GM21367 (cell line): ENCODE measurements at regions not wholly inside any gene's neighbourhood (a gene's known extent, or its start where the extent isn't known, plus 50 kb on each side); places are given as distances from the start of the nearest gene placed in this dataset.

Source experiments
- ATAC-seq: cut with Tn5 transposase; IDR thresholded peaks from one replicate; pipeline ENCODE4 v1.9.1; 2021; ENCODE audit not compliant: unreplicated experiment

DNA sequence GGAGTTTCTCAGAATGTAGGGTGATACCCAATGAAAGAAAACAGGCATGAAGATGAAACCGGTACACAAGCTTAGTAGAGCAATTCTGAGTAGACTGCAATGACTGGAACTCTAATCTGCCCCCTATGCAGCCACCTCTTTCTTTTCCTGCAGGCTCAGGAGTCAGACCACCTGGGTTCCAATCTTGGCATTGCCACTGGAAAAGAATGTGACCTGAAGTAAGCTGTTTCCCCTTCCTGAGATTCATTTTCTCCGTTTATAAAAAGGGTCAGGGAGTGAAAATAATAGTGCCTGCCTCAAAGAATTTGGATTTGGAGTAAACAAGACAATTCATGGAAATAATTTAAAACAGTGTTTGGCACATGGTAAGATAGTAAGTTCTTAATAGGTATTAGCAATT, 1464.0 kb downstream of the PCDH7 start:
- no peak for ATAC-seq

DNA sequence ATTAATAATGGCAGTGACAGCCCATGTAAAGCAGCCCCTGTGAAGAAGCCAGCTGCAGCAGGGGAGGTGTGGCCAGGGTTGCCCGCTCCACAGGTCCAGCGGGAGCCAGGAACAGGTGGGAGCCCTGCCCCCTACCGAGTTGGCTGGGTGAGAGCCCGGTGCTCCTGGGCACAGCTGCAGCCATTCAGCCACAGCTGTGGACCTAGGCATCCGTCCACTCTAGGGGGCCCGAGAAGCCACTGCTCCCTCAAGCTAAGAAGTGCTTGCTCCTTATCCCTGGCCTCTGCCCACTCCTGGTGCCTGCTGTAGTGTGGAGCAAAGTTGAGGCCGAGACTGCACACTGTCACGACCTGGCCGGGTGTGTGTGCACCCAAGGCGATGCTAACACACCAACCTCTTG, 1469.0 kb downstream of the PCDH7 start:
- no peak for ATAC-seq

DNA sequence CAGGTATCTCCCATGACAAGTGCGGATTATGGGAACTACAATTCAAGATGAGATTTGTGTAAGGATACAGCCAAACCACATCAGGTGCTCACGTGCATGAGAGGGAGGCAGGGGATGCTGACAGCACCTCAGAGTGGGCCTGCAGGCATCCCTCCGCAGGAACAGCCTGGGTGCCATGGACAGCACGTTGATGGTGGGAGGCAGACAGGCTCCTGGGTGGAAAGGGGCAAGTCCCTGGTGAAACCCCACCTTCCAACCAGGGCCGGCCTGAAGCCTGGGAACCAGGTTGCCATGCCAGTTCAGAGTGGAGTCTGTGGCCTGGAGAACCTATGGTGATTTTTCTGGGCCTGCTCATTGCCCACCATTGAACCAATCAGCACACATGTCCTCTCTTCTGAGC, 1469.6 kb downstream of the PCDH7 start:
- no peak for ATAC-seq

DNA sequence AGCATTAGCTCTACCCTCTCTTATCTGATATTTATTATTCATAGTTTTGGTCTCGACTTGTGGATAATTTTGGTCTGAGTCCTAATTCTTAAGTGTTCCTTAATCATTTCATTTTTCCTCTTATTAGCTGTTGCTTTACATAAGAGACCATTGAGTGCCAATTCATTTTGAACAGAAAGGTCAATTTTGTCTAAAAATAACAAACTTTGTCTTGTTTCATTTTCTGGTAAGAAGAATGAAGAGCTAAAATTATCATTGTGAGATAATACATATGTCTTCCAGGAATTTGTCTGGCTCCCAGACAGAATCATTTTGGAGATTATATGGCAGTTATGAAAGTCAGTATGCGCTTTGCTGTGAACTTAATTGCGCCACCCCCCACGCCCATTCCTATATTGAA, 1471.8 kb downstream of the PCDH7 start:
- ATAC-seq = no peak

DNA sequence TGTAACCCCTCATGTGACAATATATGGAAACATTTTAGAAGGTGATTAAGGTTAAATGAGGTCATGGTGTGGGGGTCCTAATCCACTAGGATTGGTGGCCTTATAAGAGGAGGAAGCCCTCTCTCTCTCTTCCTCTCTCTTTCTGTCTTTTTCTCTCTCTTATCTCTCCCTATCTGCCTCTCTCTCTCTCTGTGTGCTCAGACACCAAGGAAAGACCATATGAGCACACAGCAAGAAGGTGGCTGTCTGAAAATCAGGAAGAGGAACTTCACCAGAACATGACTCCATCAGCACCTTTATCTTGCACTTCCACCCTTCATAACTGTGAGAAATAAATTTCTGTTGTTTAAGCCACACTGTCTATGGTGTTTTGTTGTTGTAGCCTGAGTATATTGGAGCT, 1472.2 kb downstream of the PCDH7 start:
- no peak for ATAC-seq

DNA sequence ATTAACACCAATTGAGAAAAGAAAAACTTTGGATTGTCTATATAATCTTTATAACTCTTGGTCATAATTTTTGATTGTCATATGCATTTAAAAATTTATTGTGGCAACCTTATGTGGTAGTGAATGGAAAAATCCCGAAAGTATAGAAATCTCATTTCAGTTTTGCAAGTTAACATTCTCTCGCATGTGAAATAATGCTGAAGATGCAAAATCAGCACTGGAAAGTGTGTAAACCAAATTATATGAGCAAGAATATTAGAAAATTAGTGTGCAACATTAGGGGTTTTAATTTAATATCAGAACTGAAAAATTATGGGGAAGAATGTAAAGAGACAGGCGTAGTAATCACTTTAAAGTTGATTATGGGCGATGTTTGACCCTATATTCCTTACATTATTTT, 1472.8 kb downstream of the PCDH7 start:
- ATAC-seq = no peak

DNA sequence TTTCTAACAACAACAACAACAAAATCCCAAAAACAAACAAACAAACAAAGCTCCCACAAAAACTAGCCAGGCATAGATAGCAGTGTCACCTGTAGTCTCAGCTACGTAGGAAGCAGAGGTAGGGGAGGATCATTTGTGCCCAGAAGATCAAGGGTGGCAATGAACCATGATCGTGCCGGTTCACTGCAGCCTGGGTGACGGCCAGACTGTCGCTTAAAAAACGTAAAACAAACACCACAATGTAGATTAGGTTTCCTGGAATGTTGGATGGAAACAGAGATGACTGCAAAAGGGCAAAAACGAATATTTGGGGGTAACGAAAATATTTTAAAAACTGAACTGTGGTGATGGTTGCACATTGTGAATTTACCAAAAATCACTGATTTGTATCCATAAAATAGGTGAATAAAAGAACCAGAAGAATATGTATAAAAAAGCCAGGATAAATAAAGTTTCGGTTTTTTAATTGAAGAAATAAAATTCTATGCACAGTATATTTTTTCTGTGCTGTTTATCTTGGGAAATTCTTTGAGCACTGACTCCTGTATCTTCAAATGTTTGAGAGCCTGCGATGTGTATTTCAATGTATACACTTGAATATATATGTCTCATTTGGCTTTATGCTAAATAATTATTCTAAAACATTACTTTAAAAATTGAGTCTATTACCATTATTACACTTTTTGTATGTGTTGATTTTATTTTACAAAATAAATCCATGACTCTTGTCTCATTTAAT, 1477.0 kb downstream of the PCDH7 start:
- ATAC-seq = no peak

DNA sequence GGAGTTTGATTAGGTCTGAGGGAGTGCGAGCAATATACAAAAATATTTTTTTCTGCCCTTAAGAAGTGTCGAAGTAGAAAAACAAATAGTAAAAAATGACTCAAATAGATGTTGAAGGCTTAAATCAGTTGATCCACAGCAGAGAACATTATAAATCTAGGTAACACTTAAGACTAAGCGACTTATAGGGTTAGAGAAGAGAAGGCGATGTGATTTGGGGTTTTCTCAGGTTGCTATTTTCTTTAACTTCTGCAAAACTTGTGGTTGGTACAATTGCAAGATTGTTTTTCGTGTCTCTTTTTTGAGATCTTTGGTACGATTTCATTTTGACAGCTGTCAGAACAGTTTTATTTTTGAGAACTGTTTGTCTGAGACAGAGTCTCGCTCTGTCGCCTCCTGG, 1479.5 kb downstream of the PCDH7 start:
- ATAC-seq = no peak

DNA sequence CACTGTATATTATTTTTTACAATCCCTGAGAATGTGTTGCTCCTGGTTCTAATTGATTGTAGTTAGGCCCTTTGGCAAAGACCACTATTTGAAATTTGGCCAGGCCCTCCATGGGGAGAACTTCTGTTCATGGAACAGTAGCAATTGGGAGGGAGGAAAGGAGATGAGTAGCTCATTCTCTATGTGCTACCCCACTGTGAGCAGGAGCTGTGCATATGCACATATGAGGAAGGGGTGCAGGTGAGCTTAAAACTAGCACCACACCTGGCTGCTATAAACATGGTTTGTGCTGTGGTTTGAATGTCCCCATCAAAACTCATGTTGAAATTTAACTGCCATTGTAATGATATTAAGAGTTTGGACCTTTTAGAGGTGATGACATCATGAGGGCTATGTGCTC, 1483.2 kb downstream of the PCDH7 start:
- ATAC-seq = no peak

DNA sequence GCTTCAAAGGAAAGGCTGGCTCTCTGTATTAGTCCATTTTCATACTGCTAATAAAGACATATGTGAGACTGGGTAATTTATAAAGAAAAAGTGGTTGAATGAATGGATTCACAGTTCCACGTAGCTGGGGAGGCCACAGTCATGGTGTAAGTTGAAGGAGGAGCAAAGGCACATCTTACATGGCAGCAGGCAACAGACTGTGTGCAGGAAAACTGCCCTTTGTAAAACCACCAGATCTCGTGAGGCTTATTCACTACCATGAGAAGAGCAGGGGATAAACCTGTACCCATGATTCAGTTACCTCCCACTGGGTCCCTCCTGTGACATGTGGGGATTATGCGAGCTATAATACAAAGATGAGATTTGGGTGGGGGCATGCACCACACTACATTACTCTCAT, 1486.6 kb downstream of the PCDH7 start:
- no peak for ATAC-seq

DNA sequence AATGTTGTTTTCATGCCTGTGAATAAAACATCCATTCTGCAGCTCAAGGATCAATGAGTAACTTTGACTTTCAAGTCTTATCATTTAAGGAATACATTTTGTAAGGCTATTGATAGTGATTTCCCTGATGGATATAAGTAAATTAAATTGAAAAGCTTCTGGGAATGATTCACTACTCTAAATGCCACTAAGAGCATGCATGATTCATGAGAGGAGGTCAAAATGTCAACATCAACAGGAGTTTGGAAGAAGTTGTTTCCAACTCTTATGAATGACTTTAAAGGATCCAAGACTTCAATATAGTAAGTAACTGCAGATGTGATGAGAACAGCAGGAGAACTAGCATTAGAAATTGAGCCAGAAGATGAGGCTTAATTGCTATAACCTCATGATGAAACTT, 1487.3 kb downstream of the PCDH7 start:
- no peak for ATAC-seq

DNA sequence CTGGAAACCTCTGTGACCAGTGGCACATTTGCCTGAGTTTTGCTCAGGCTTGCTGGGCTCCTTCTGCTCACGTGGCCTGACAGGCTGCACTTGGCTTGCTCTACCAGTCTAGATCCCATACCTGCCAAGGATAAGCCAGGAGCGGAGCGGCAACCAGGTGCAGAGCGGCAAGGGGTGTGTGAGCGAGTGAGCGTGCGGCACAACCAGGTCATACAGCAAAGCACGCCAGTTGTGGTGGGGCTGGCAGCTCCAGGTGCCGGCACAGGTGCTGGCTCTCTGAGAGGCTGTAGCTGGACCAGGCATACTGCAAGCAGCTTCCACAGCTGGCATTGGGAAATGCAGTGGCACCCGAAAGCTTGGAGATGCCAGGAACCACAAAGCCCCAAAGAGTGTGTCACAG, 1495.1 kb downstream of the PCDH7 start:
- no peak for ATAC-seq

DNA sequence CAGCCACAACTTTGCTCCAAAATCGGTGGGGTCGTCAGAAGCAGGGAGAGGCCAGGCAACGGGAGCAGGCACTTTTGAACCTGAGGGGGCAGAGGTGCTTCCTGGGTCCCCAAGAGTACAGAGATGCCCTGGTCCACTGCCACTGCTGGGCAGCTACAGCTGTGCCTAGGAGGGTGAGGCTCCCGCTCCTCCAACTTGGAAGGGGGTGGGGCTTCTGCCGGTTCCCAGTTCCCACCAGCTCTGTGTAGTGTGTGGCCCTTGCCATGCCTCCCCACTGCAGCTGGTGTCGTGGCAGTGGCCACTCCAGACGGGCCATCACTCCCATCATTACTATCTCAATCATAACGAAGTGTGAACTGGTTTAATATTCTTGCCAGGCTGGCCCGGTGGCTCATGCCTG, 1496.3 kb downstream of the PCDH7 start:
- no peak for ATAC-seq

DNA sequence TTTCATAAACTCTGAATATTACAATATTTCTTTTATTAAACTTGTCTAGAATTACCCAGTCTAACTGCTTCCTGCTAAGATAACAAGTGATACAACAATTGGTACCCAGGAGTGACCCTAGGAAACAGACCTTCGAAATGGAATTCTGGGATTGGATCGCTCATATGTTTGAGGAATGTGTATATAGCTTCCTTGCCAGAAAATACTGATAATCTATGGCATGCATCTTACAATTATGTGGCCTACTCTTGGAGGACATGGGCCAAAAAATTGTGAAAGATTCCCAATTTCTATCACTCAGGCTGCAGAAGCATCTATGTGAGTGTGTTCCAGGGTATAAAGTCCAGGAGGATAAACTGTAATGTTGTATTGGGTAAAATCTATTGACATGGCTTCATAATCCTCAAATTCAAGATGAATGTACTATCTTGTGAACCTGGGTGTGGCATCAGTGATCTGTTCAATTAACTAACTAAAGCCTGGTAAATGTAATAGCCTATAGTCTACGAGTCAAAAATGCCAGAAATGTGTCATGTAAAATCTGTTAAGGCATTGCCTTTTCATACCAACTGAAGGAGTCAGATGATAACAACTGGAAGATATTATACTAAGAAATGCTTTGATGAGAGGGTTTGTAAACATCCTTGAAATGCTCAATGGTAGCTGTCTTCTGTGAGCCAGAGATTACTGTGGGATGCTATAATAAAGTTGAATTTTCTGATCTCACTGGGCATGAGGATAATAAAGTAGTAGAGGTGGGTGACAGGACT, 1499.3 kb downstream of the PCDH7 start:
- ATAC-seq = no peak

DNA sequence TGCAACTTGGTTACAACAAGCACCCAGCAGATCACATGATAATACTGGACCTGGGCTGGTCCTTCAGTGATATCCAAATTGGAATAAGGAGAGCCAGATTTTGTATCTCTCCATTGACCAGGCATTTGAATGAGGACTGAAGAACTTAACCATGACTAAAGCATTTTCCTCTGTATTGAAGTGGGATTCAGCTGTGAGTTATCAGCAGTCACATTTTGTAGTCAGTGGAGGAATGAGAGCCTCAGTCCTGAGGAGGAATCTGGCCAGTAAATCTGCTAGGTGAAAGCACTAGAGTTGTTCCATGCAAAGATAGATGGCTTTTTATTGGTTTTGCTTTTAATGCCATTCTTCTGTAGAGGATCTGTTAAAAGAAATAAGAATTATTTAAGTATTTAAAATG, 1506.0 kb downstream of the PCDH7 start:
- no peak for ATAC-seq

DNA sequence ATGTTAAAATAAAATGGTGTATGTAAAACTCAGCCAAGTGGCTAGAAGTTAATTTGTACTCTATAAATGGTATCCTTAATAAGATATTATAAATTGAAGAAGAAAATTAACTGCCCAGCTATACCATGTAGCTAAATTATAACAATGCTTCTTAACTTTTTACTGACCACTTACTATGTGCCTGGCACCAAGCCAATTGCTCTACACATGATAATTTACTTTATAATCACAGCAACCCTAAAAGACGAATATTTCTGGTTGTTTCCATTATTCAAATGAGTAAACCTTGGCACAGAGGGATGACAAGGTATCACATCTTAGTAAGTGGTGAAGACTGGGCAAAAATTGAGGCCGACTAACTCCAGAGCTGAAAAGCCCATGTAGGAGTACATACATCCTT, 1506.6 kb downstream of the PCDH7 start:
- ATAC-seq = no peak

DNA sequence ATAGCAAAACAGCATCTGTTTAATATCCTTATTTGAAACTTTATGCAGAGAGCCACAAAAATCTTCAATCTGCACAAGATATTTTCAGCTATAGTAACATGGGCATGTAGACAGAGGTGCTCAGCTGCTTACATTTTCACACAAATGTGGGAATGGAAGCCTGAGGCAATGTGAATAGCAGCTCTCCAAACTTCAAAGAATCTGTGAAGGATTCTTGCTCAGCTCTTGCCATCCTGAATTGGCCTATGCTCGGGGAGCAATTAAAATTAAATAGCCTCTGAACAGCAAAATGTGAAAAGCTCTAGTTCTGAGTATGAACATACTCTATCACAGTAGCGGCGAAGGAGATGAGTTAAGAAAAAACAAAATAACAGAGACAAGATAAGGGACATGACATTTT, 1523.8 kb downstream of the PCDH7 start:
- ATAC-seq = no peak

DNA sequence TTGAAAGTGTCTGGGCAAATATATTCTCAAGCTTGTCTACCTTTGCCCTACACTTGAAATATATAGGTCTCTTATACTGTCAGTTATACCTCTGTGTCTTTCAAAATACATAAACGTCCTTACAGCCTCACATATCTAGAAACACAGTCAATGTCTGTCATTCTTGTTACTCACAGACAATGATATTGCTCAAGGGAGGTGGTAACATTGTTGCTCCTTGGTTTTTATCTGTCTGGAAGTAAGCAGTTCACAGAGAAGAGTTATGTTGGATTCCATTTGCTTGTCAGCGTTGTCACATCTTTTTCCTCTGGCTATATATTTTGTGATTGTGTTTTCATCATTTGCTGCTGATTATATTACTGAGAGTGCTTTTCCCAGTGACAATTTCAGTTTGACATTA, 1528.9 kb downstream of the PCDH7 start:
- ATAC-seq = no peak

DNA sequence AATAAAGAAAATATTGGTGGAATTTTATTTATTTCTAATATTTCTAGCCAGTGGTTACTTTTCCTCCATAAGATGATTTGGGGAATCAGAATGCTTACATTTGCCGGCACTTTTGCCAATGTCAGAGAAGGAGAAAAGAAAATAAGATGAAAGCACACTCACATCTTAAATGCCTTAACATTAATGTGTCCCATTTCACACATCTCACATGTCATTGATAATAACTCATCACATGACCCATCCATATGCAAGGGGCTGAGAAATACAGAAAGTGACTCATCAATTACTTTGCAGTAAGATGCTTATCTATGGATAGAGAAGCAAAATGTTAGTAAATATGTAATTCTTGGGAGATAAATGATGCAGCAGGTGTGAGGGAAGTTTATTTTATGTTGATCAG, 1531.0 kb downstream of the PCDH7 start:
- no peak for ATAC-seq

DNA sequence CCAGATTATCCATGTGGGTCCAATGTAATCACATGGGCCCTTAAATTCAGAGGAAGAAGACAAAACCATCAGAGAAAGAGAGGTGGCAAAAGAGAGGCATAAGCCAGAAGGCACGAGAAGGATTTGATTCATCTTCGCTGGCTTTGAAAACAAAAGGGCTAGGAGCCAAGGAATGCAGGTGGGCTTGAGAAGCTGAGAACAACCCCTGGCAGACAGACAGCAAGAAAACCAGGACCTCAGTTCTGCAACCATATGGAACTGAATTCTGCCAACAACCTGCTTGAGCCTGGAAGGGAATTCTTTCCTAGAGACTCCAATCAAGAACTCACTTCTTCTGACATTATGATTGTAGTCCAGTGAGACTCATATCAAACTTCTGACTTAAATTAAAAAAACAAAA, 1531.8 kb downstream of the PCDH7 start:
- no peak for ATAC-seq

DNA sequence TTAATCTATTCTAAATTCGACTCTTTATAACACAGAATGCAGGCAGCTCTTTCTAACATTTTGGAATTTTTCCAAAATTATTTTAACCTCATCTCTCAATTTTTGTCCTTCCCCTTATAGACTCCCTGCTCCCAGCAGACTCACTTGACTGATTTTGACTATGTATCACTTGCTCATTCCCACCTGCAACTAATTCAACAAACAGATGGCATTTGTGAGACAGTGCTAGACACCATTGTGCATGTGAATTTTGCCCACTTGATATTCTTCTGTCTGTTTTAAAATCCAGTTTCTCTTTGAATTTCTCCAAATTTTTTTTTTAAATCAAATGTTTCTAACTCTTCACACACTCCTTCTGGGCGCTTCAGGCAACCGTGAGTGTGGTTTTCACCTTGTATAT, 1534.0 kb downstream of the PCDH7 start:
- ATAC-seq = no peak

DNA sequence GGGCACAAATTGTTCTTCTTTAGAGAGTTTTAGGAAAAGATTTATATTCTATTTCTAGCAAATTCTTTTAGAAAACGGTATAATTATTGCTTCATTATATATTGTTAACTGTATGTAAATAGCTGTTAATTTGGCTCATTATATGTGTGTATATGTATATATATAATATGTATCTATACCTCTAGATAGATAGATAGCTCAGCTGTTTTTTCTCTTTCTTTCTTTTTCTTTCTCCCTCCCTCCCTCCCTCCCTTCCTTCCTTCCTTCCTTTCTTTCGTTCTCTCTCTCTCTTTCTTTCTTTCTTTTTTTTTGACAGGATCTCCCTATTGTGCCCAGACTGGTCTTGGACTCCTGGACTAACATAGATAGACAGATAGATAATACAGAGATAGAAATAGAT, 1538.8 kb downstream of the PCDH7 start:
- ATAC-seq = no peak

DNA sequence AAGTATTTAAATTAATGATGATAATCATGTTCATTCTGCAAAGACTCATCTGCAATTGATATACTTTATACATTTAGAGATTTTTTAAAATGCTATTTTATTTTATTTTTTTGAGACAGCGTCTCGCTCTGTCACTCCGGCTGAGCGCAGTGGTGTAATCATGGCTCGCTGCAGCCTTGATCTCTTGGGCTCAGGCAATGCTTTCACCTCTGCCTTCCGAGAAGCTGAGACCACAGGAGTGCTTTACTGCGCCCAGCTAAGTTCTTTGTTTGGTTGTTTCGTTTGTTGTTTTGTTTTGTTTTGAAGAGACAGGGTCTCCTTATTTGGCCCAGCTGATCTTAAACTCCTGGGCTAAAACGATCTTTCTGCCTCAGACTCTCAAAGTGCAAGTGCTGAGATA, 1541.0 kb downstream of the PCDH7 start:
- no peak for ATAC-seq
